ENCODE measurements at regions not wholly inside any gene's neighbourhood (a gene's known extent, or its start where the extent isn't known, plus 50 kb on each side); places are given as distances from the start of the nearest gene placed in this dataset.

- H3K9me3 Mint-ChIP-seq, result no peaks in the 10 kb centered on the region
- TF ChIP-seq, protein P1, sequence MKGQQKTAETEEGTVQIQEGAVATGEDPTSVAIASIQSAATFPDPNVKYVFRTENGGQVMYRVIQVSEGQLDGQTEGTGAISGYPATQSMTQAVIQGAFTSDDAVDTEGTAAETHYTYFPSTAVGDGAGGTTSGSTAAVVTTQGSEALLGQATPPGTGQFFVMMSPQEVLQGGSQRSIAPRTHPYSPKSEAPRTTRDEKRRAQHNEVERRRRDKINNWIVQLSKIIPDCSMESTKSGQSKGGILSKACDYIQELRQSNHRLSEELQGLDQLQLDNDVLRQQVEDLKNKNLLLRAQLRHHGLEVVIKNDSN (CRISPR knock-in tag; IDR thresholded peaks at IDR 0.05), result no peak
- TF ChIP-seq, protein P2, sequence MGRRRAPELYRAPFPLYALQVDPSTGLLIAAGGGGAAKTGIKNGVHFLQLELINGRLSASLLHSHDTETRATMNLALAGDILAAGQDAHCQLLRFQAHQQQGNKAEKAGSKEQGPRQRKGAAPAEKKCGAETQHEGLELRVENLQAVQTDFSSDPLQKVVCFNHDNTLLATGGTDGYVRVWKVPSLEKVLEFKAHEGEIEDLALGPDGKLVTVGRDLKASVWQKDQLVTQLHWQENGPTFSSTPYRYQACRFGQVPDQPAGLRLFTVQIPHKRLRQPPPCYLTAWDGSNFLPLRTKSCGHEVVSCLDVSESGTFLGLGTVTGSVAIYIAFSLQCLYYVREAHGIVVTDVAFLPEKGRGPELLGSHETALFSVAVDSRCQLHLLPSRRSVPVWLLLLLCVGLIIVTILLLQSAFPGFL (CRISPR knock-in tag; IDR thresholded peaks at IDR 0.05; ENCODE audit: borderline replicate concordance), result no peak
- TF ChIP-seq ATF2 (CRISPR knock-in tag; IDR thresholded peaks at IDR 0.05; ENCODE audit: borderline replicate concordance, low read depth), result no peak
- no peak for TF ChIP-seq FOXP1 (CRISPR knock-in tag; IDR thresholded peaks at IDR 0.05; ENCODE audit: borderline replicate concordance)
- no peak for TF ChIP-seq RORB (CRISPR knock-in tag; IDR thresholded peaks at IDR 0.05)
- TF ChIP-seq ETV6 (CRISPR knock-in tag; IDR thresholded peaks at IDR 0.05), result no peak
- TF ChIP-seq, protein P3, sequence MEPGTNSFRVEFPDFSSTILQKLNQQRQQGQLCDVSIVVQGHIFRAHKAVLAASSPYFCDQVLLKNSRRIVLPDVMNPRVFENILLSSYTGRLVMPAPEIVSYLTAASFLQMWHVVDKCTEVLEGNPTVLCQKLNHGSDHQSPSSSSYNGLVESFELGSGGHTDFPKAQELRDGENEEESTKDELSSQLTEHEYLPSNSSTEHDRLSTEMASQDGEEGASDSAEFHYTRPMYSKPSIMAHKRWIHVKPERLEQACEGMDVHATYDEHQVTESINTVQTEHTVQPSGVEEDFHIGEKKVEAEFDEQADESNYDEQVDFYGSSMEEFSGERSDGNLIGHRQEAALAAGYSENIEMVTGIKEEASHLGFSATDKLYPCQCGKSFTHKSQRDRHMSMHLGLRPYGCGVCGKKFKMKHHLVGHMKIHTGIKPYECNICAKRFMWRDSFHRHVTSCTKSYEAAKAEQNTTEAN (CRISPR knock-in tag; IDR thresholded peaks at IDR 0.05), result no peak
- no peak for TF ChIP-seq NR2C2 (CRISPR knock-in tag; IDR thresholded peaks at IDR 0.05)
- no peak for TF ChIP-seq MAX (CRISPR knock-in tag; IDR thresholded peaks at IDR 0.05)
- TF ChIP-seq, protein P4, sequence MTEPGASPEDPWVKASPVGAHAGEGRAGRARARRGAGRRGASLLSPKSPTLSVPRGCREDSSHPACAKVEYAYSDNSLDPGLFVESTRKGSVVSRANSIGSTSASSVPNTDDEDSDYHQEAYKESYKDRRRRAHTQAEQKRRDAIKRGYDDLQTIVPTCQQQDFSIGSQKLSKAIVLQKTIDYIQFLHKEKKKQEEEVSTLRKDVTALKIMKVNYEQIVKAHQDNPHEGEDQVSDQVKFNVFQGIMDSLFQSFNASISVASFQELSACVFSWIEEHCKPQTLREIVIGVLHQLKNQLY (CRISPR knock-in tag; IDR thresholded peaks at IDR 0.05), result no peak
- TF ChIP-seq, protein P5, sequence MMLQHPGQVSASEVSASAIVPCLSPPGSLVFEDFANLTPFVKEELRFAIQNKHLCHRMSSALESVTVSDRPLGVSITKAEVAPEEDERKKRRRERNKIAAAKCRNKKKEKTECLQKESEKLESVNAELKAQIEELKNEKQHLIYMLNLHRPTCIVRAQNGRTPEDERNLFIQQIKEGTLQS (CRISPR knock-in tag; conservative IDR thresholded peaks at IDR 0.05), result no peak
- no peak for TF ChIP-seq FOXK1 (CRISPR knock-in tag; IDR thresholded peaks at IDR 0.05)
- no peak for TF ChIP-seq JUN (CRISPR knock-in tag; IDR thresholded peaks at IDR 0.05)
- no peak for TF ChIP-seq GABPB1 (CRISPR knock-in tag; IDR thresholded peaks at IDR 0.05)
- TF ChIP-seq ZNF671 (CRISPR knock-in tag; IDR thresholded peaks at IDR 0.05), result no peak
- no peak for TF ChIP-seq ZNF219 (CRISPR knock-in tag; IDR thresholded peaks at IDR 0.05; ENCODE audit: borderline replicate concordance)
- TF ChIP-seq E2F5 (CRISPR knock-in tag; IDR thresholded peaks at IDR 0.05), result no peak
- no peaks in the 10 kb centered on the region for H3K36me3 Mint-ChIP-seq
- no peak overlapping the region for H3K27ac Mint-ChIP-seq
- DNase-seq (ENCODE audit: low spot score), result no peak
- peaks cover under 1% of the 10 kb centered on the region; the same call in 1 of the 2 replicates for H3K4me1 Mint-ChIP-seq
- POLR2A ChIA-PET, result no interaction called here
- CTCF ChIA-PET, result interaction anchor here (0.6 kb wide), 1 partner anchor 1272 kb away, joined by 3 read pairs; no protein-coding TSS in a partner anchor
- H3K4me3 Mint-ChIP-seq, result no peak overlapping the region
- H3K27me3 Mint-ChIP-seq (ENCODE audit: low read depth), result no peaks in the 10 kb centered on the region
- no peak for ATAC-seq
Measured at GRCh38 chr1:83503153-83503552, 495.8 kb downstream of the TTLL7 start.

- H3K27ac Mint-ChIP-seq, result no peak overlapping the region
- ATAC-seq (no peak), DNase-seq (ENCODE audit: low spot score) (no peak)
- no peak overlapping the region for H3K4me3 Mint-ChIP-seq
- H3K36me3 Mint-ChIP-seq, result no peaks in the 10 kb centered on the region
- CTCF ChIA-PET, result no interaction called here
- no peaks in the 10 kb centered on the region for H3K4me1 Mint-ChIP-seq
- POLR2A ChIA-PET, result no interaction called here
- no peaks in the 10 kb centered on the region for H3K9me3 Mint-ChIP-seq
- no peaks in the 10 kb centered on the region for H3K27me3 Mint-ChIP-seq (ENCODE audit: low read depth)
- TF ChIP-seq ESRRA (CRISPR knock-in tag; IDR thresholded peaks at IDR 0.05; ENCODE audit: borderline replicate concordance) (no peak), NR3C1 (CRISPR knock-in tag; conservative IDR thresholded peaks at IDR 0.05; ENCODE audit: low read depth) (no peak), ZNF281 (CRISPR knock-in tag; IDR thresholded peaks at IDR 0.05) (no peak), ZNF138 (CRISPR knock-in tag; conservative IDR thresholded peaks at IDR 0.05) (no peak), RELA (CRISPR knock-in tag; IDR thresholded peaks at IDR 0.05; ENCODE audit: borderline replicate concordance) (no peak), ZNF263 (CRISPR knock-in tag; IDR thresholded peaks at IDR 0.05; ENCODE audit: low read depth) (no peak), CREM (CRISPR knock-in tag; IDR thresholded peaks at IDR 0.05) (no peak), ZNF317 (CRISPR knock-in tag; IDR thresholded peaks at IDR 0.05; ENCODE audit: borderline replicate concordance, low read depth) (no peak), FOXP1 (CRISPR knock-in tag; IDR thresholded peaks at IDR 0.05; ENCODE audit: borderline replicate concordance) (no peak)
Measured at GRCh38 chr1:83500987-83501591, 497.8 kb downstream of the TTLL7 start.
